PFSK-1 (cell line): ENCODE measurements at regions not wholly inside any gene's neighbourhood (a gene's known extent, or its start where the extent isn't known, plus 50 kb on each side); places are given as distances from the start of the nearest gene placed in this dataset.

Source experiments
- FOXP2 ChIP-seq: optimal IDR thresholded peaks from 2 replicates; pipeline ENCODE3; 2011; ENCODE audit warnings: borderline replicate concordance, control low read depth, inconsistent platforms; ENCODE audit not compliant: insufficient read depth; ENCODE audit errors: extremely low read length, extremely low read depth
- POLR2AphosphoS5 ChIP-seq: IDR thresholded peaks from 2 replicates; pipeline ENCODE4 v1.6.1; 2012; ENCODE audit warnings: low read depth, mild to moderate bottlenecking, control low read depth, low read length, moderate library complexity
- SIN3A ChIP-seq: IDR thresholded peaks from 2 replicates; pipeline ENCODE4 v1.6.1; 2012; ENCODE audit warnings: mild to moderate bottlenecking, low read length, moderate library complexity, borderline replicate concordance; ENCODE audit not compliant: insufficient read depth
- TAF1 ChIP-seq: IDR thresholded peaks from 2 replicates; pipeline ENCODE4 v1.6.1; 2012; ENCODE audit warnings: low read length, control low read depth, borderline replicate concordance; ENCODE audit not compliant: insufficient read depth
- TF ChIP-seq, protein P1 (sequence below), 2 experiments: IDR thresholded peaks; 2 replicates each; pipeline versions ENCODE4 v1.6.1 to v1.8.0; 2011 to 2012; ENCODE audit warnings: low read depth in 2 of 2, low read length in 2 of 2, control low read depth in 1 of 2, inconsistent platforms in 1 of 2, mild to moderate bottlenecking in 1 of 2, moderate library complexity in 1 of 2; ENCODE audit not compliant: insufficient read depth in 1 of 2

DNA sequence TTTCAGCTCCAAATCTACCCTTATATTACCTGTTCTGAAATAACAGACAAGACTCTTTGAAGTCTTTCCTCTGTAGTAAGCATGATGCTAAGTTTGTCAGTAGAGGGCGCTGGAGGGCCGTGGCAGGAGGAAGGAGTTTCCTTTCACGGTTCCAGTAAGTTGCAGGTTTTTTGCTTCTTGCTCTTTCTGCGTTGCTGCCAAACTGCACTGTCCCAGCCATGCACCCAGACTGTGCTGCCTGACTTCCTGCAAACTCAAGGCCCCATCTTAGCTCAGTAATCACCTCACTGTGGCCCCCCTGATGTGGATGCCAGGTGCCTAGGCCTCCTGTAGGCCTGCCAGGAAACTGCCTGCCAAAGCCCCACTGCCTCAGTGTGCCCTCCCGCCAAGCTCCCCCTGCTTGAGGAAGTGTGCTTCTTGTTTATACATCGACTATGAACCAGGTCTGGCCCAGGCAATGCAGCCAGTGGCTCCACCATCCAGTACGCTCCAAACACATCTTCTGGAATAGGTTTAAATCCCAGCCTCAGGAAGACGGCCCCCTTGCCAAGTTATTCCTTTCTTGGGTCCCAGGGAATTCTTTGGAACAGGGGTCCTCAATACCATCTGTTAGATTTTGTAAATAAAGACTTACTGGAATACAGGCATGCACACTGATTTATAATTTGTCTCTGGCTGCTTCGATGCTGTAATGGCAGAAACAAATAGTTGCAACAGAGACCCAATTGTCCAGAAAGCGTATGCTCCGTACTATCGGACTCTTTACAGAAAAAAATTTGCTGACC is 193.7 kb upstream of the LRIG3 start:
- TF ChIP-seq POLR2AphosphoS5, result no peak
- TF ChIP-seq SIN3A, result no peak
- TF ChIP-seq TAF1, result no peak
- TF ChIP-seq FOXP2, result no peak
- TF ChIP-seq, protein P1, sequence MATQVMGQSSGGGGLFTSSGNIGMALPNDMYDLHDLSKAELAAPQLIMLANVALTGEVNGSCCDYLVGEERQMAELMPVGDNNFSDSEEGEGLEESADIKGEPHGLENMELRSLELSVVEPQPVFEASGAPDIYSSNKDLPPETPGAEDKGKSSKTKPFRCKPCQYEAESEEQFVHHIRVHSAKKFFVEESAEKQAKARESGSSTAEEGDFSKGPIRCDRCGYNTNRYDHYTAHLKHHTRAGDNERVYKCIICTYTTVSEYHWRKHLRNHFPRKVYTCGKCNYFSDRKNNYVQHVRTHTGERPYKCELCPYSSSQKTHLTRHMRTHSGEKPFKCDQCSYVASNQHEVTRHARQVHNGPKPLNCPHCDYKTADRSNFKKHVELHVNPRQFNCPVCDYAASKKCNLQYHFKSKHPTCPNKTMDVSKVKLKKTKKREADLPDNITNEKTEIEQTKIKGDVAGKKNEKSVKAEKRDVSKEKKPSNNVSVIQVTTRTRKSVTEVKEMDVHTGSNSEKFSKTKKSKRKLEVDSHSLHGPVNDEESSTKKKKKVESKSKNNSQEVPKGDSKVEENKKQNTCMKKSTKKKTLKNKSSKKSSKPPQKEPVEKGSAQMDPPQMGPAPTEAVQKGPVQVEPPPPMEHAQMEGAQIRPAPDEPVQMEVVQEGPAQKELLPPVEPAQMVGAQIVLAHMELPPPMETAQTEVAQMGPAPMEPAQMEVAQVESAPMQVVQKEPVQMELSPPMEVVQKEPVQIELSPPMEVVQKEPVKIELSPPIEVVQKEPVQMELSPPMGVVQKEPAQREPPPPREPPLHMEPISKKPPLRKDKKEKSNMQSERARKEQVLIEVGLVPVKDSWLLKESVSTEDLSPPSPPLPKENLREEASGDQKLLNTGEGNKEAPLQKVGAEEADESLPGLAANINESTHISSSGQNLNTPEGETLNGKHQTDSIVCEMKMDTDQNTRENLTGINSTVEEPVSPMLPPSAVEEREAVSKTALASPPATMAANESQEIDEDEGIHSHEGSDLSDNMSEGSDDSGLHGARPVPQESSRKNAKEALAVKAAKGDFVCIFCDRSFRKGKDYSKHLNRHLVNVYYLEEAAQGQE (IDR thresholded peaks at IDR 0.05; ENCODE audit: insufficient read depth in 1 of 2, low read depth in 2 of 2, low read length in 2 of 2), result no peak

DNA sequence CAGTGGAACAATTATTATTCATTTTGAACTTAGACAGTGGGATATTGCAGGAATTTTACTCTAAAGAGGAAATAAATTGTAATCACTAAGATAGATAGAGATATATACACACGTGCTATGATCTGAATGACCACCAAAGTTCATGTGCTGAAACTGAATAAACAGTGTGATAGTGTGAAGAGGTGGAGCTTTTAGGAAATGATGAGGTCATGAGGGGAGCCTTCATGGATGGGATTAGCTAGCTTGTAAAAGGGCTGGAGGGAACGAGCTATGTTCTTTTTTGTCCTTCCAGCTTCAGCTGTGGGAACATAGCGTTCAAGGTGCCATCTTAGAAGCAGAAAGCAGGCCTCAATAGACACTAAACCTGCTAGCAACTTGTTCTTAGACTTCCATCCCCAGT is 191.5 kb upstream of the LRIG3 start:
- TF ChIP-seq TAF1, result no peak

DNA sequence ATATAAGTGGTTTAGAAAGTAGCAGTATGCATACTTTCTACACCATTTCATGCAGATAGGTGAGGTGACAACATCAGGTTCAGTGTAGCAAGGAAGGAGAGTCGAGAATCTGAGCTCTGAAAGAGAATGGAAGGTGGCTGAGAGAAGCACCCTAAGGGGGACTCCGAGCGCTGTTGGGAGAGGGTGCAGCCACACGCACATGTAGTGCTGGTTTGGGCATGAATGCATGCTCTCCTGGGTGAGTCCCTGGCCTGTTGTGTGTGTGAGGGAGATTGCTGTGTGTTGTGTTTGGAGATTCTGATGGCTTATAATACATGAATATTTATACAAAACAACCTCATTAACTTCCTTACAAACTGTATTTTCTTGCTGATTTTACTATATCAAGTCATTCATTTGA is 180.3 kb upstream of the LRIG3 start:
- TF ChIP-seq, protein P1 (IDR thresholded peaks at IDR 0.05; ENCODE audit: insufficient read depth in 1 of 2, low read depth in 2 of 2, low read length in 2 of 2), result no peak
- TF ChIP-seq SIN3A, result no peak
- TF ChIP-seq POLR2AphosphoS5, result no peak
- no peak for TF ChIP-seq TAF1
- TF ChIP-seq FOXP2, result no peak

DNA sequence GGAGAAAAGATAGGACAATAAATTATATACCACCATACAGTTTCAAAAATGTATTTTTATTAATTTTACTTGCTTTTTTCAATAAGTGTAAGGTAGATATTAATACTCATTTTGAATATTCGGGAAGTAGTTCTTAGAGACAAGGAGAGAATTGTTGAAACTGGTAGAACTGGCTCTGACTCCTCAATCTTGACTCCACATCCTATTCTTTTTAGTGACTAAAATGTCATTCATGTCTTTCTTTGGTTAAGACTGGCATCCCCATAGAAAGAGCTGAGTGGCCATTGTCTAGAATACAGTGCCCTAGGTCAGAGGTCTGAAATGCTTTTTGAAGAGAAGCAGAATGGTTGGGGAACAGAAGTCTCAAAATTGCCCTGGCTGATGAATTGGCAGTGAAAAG is 177.6 kb upstream of the LRIG3 start:
- no peak for TF ChIP-seq SIN3A
- no peak for TF ChIP-seq POLR2AphosphoS5
- TF ChIP-seq TAF1, result no peak
- TF ChIP-seq, protein P1 (IDR thresholded peaks at IDR 0.05; ENCODE audit: insufficient read depth in 1 of 2, low read depth in 2 of 2, low read length in 2 of 2), result no peak
- no peak for TF ChIP-seq FOXP2

DNA sequence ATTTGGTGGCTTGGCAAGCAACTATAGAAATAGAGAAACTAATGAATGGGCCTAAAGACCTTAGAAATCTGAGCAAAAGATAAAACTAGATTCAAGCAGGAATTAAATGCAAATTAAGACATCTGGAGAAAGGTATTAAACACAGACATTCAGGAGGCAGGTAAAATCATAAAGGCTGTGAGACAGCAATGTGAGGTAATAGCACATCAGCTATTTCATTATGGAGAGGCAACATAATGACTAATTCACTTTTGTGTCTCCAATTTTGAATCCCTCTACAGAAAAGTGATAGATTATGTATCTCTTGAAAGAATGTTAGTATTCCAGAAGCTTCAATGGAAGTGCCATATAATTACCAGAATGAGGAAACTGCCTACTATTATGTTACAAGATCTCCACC is 175.9 kb upstream of the LRIG3 start:
- TF ChIP-seq, protein P1 (IDR thresholded peaks at IDR 0.05; ENCODE audit: insufficient read depth in 1 of 2, low read depth in 2 of 2, low read length in 2 of 2), result no peak
- TF ChIP-seq TAF1 (no peak), SIN3A (no peak), FOXP2 (no peak), POLR2AphosphoS5 (no peak)
